GM21381 (cell line): ENCODE measurements at regions not wholly inside any gene's neighbourhood (a gene's known extent, or its start where the extent isn't known, plus 50 kb on each side); places are given as distances from the start of the nearest gene placed in this dataset.

Experiments
- ATAC-seq: cut with Tn5 transposase; IDR thresholded peaks from one replicate; pipeline ENCODE4 v1.9.1; 2021; ENCODE audit warnings: mild to moderate bottlenecking, moderate library complexity; ENCODE audit not compliant: unreplicated experiment

GRCh38 chr1:187872550-187872949 lies 1043.8 kb downstream of the PLA2G4A start:
- ATAC-seq = no peak

- ATAC-seq = no peak
These were observed 1044.4 kb downstream of the PLA2G4A start for GRCh38 chr1:187873126-187873525.

- ATAC-seq = no peak
These were observed 1048.0 kb downstream of the PLA2G4A start for GRCh38 chr1:187876775-187877174.

- ATAC-seq = no peak
These were observed 1048.5 kb downstream of the PLA2G4A start for GRCh38 chr1:187877220-187877619.

GRCh38 chr1:187878883-187879282 lies 1050.1 kb downstream of the PLA2G4A start:
- no peak for ATAC-seq

- ATAC-seq = no peak
These were observed 1054.6 kb downstream of the PLA2G4A start for GRCh38 chr1:187883356-187883755.

- no peak for ATAC-seq
These were observed 1063.4 kb downstream of the PLA2G4A start for GRCh38 chr1:187891993-187892682.

GRCh38 chr1:187892683-187893039 lies 1063.9 kb downstream of the PLA2G4A start:
- no peak for ATAC-seq

- no peak for ATAC-seq
These were observed 1064.7 kb downstream of the PLA2G4A start for GRCh38 chr1:187893471-187893870.

GRCh38 chr1:187894349-187894748 lies 1065.6 kb downstream of the PLA2G4A start:
- ATAC-seq = no peak

- ATAC-seq = no peak
These were observed 1074.5 kb downstream of the PLA2G4A start for GRCh38 chr1:187903223-187903622.

GRCh38 chr1:187909382-187909781 lies 1080.6 kb downstream of the PLA2G4A start:
- ATAC-seq = no peak

- no peak for ATAC-seq
These were observed 1083.1 kb downstream of the PLA2G4A start for GRCh38 chr1:187911820-187912219.

GRCh38 chr1:187920976-187921375 lies 1092.2 kb downstream of the PLA2G4A start:
- ATAC-seq = no peak

GRCh38 chr1:187921426-187921825 lies 1092.7 kb downstream of the PLA2G4A start:
- ATAC-seq = no peak

- ATAC-seq = no peak
These were observed 1093.5 kb downstream of the PLA2G4A start for GRCh38 chr1:187922255-187922654.

- ATAC-seq = no peak
These were observed 1095.5 kb downstream of the PLA2G4A start for GRCh38 chr1:187924252-187924651.

GRCh38 chr1:187928288-187928687 lies 1099.5 kb downstream of the PLA2G4A start:
- ATAC-seq = no peak

- no peak for ATAC-seq
These were observed 1099.9 kb downstream of the PLA2G4A start for GRCh38 chr1:187928696-187929095.

- ATAC-seq = no peak
These were observed 1103.0 kb downstream of the PLA2G4A start for GRCh38 chr1:187931776-187932175.

- no peak for ATAC-seq
These were observed 1105.0 kb downstream of the PLA2G4A start for GRCh38 chr1:187933562-187934419.

- no peak for ATAC-seq
These were observed 1107.9 kb downstream of the PLA2G4A start for GRCh38 chr1:187936667-187937066.
